GM10266 (cell line): ENCODE measurements at regions not wholly inside any gene's neighbourhood (a gene's known extent, or its start where the extent isn't known, plus 50 kb on each side); places are given as distances from the start of the nearest gene placed in this dataset.
"Not testable (repeated sequence)": the region's sequence is repeated elsewhere in the genome, so short reads cannot be mapped to it uniquely, and the experiment has no call there.

ENCODE experiments used
- DNase-seq: peaks from one replicate; pipeline ENCODE4 v3.0.0; 2012; ENCODE audit errors: extremely low spot score
- TF ChIP-seq, protein P1 (sequence below): IDR thresholded peaks from 2 replicates; pipeline ENCODE4 v1.5.1; 2012; ENCODE audit warnings: mild to moderate bottlenecking, low read depth; ENCODE audit not compliant: control insufficient read depth, insufficient read depth; ENCODE audit errors: missing control alignments

DNA sequence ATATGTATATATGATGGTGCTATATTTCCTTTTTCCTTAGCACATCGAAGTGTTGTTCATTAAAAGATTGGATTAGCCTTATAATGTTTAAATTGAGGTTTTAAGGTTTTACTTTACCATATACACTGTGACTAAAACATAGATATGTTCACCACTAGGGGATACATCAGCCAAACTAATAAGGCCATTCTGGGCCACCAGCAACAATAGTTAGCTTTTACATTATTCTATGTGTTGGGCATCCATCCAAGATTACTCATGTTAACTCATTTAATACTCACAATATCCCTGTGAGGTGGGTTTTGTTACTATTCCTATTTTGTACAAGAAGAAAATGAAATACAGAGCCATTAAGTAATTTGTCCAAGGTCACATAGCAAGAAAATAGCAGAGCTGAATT is 202.6 kb upstream of the AVPR1A start:
- no peak for DNase-seq
- TF ChIP-seq, protein P1, sequence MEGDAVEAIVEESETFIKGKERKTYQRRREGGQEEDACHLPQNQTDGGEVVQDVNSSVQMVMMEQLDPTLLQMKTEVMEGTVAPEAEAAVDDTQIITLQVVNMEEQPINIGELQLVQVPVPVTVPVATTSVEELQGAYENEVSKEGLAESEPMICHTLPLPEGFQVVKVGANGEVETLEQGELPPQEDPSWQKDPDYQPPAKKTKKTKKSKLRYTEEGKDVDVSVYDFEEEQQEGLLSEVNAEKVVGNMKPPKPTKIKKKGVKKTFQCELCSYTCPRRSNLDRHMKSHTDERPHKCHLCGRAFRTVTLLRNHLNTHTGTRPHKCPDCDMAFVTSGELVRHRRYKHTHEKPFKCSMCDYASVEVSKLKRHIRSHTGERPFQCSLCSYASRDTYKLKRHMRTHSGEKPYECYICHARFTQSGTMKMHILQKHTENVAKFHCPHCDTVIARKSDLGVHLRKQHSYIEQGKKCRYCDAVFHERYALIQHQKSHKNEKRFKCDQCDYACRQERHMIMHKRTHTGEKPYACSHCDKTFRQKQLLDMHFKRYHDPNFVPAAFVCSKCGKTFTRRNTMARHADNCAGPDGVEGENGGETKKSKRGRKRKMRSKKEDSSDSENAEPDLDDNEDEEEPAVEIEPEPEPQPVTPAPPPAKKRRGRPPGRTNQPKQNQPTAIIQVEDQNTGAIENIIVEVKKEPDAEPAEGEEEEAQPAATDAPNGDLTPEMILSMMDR: no peak

DNA sequence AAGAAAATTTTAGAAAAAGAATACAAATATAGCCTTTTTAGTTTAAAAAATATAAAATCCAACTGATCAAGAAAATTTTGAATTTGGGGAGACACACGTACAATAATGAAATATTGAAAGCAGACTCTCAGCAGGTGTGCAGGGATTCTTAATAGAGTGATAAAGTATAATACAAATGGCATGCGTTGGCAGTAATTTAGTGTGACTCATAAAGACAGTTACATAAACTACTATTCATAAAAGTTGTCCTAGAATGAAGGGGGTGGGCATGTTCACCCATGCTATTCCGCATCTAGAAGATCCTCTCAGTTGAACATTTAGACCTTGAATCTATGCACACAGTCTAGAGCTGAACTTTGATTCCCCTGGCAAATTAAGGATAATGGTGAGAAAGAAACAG is 200.4 kb upstream of the AVPR1A start:
- TF ChIP-seq, protein P1: no peak
- no peak for DNase-seq

DNA sequence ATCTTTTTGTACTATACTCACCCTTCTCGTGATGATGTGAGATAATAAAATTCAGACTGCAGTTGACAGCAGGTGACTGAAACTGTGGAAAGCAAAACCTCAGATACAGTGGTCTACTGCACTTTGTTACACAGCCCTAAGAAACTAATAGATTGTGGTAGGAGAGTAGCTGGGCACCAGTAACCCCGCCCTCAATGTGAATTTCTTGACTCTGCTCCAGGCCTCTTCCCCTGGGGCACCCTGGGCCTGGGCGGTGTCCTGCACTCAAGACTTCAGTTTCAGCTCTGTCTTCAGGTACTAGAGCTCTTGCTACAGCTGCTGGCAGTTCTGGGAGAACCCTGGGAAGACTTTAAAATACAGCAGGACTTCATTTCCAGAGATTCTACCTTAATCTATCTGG is 197.6 kb upstream of the AVPR1A start:
- TF ChIP-seq, protein P1: no peak
- DNase-seq: no peak

DNA sequence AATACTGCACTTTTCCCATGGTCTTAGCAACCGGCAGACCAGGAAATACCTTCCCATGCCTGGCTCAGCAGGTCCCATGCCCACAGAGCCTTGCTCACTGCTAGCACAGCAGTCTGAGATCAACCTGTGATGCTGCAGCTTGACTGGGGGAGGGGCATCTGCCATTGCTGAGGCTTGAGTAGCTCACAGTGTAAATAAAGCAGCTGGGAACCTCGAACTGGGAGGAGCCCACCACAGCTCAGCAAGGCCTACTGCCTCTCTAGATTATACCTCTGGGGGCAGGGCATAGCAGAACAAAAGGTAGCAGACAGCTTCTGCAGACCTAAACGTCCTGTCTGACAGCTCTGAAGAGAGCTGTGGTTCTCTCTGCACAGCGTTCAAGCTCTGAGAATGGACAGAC is 186.2 kb upstream of the AVPR1A start:
- DNase-seq: not testable (repeated sequence)

DNA sequence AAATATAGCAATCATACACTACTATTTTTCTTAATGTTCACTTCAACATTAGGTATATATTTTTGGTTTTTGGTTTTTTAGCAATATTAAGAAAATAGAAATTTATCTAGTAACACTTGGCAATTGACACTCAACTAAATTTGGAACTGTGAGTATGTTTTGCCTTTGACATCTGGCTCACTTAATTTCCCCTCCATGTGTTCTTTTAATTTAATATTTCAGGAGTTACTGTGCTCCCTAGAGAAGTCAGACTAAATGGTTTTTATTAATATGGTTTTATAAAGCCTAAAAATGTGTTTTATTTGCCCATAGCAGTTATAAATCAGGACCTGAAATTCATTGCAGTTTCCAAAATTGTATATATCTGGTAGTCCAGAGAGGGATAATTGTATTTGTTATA is 175.3 kb upstream of the AVPR1A start:
- TF ChIP-seq, protein P1: no peak
- DNase-seq: no peak

DNA sequence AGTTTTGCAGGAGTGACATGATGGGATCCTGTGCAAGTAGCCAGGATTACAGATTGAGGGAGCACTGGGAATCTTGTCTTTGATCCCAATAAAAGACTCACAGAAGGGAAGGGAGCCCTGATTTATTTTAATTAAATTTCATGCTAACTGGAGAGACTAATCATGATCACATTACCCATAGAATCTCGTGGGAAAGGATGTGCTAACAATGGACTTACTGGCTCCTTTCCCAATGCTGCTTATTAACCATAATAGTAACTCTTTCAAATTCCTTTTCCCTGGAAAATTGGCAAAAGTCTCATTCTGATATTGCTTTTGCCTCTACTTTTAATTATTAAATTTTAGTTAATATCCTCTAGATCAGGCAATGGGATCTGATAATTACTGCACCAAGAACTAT is 174.8 kb upstream of the AVPR1A start:
- DNase-seq: no peak
- TF ChIP-seq, protein P1: no peak

DNA sequence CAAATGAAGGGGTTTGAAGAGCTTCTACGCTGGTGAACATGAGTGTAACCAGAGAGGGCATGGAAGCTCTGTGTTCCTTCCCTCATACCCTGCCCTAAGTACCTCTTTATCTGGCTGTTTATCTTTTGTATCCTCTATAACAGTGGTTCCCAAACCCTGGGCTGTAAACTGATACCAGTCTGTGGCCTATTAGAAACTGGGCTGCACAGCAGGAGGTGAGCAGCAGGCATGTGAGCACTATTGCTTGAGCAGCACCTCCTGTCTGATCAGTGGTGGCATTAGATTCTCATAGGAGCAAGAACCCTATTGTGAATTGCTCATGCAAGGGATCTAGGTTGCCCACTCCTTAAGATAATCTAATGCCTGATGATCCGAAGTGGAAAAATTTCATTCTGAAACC is 172.9 kb upstream of the AVPR1A start:
- TF ChIP-seq, protein P1: no peak
- DNase-seq: no peak

DNA sequence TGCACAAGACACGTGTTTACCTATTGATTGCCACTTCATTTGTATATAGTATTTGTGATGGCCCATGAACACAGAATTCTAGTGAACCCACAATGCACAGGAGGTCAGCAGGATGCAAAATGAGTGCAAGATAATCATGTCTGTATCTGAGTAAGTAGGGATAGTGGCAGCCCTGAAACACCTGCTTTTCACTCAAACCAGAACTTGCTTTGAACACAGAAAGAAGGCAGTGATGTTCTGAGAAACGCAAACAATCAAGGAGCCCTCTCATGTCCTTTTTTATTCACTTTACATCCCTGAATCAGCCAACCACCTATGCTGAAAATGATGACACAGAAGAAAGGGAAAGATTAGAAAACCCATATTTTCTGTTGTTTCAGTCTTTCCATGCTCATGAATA is 170.4 kb upstream of the AVPR1A start:
- no peak for DNase-seq
- TF ChIP-seq, protein P1: no peak
